CD4-positive, alpha-beta T cell (primary cell): ENCODE measurements at regions not wholly inside any gene's neighbourhood (a gene's known extent, or its start where the extent isn't known, plus 50 kb on each side); places are given as distances from the start of the nearest gene placed in this dataset.

Experiments
- ATAC-seq: fragments of 200-7000 bp; cut with Tn5 transposase; one replicate; pipeline ENCODE4 v1.10.0; 2022; ENCODE audit warnings: mild to moderate bottlenecking; ENCODE audit not compliant: poor library complexity
- CTCF ChIA-PET: fragments of 350-600 bp; sonication (Branson Sonifier 250); formaldehyde crosslinking; loops from one replicate; lab custom pipeline; 2021; ENCODE audit warnings: antibody characterized with exemption, inconsistent platforms; lab: Charles Lee
- POLR2A ChIA-PET: fragments of 350-600 bp; sonication (Branson Sonifier 250); formaldehyde crosslinking; loops from one replicate; lab custom pipeline; 2021; ENCODE audit warnings: antibody characterized with exemption, inconsistent platforms; lab: Charles Lee
- DNase-seq, 14 experiments: peaks; one replicate each; pipeline ENCODE4 v3.0.0-alpha.2; 2013 to 2020; ENCODE audit warnings: mixed read lengths in 2 of 14
- H3K27ac ChIP-seq, 2 donors: one replicate each; pipeline versions ENCODE4 v1.5.1 to v1.7.0; 2013; ENCODE audit warnings: low read length in 2 of 2, low read depth in 1 of 2, mild to moderate bottlenecking in 1 of 2
- H3K27me3 ChIP-seq, 2 experiments: 1 replicate in 1 of 2; 2 replicates in 1 of 2; pipeline versions ENCODE4 v1.6.1 to v1.7.0; 2013; ENCODE audit warnings: low read length in 2 of 2, control low read depth in 1 of 2, mild to moderate bottlenecking in 1 of 2, moderate library complexity in 1 of 2; ENCODE audit not compliant: insufficient read depth in 2 of 2, control insufficient read depth in 1 of 2
- H3K36me3 ChIP-seq: one replicate; pipeline ENCODE4 v1.6.1; 2013; ENCODE audit warnings: low read length, control low read depth; ENCODE audit not compliant: insufficient read depth
- H3K4me1 ChIP-seq: one replicate; pipeline ENCODE4 v1.6.1; 2013; ENCODE audit warnings: low read length, control low read depth; ENCODE audit not compliant: insufficient read depth
- H3K4me3 ChIP-seq: one replicate; pipeline ENCODE4 v1.5.1; 2013; ENCODE audit warnings: mild to moderate bottlenecking, low read length, moderate library complexity
- H3K9me3 ChIP-seq, 2 experiments: 1 replicate in 1 of 2; 2 replicates in 1 of 2; pipeline versions ENCODE4 v1.6.1 to v1.7.0; 2013; ENCODE audit warnings: low read length in 2 of 2, mild to moderate bottlenecking in 2 of 2, control low read depth in 1 of 2, moderate library complexity in 1 of 2; ENCODE audit not compliant: control insufficient read depth in 1 of 2, insufficient read depth in 1 of 2
- H3K27ac Mint-ChIP-seq: one replicate; pipeline ENCODE4 v1.8.0; 2020; ENCODE audit warnings: mixed read lengths
- H3K27me3 Mint-ChIP-seq: one replicate; pipeline ENCODE4 v1.8.0; 2021; ENCODE audit warnings: mixed read lengths
- H3K36me3 Mint-ChIP-seq: one replicate; pipeline ENCODE4 v1.8.0; 2021; ENCODE audit warnings: low read depth, mixed read lengths
- H3K4me1 Mint-ChIP-seq: one replicate; pipeline ENCODE4 v1.8.0; 2021; ENCODE audit warnings: low read depth, mixed read lengths
- H3K4me3 Mint-ChIP-seq: one replicate; pipeline ENCODE4 v1.8.0; 2020; ENCODE audit warnings: mild to moderate bottlenecking, mixed read lengths
- H3K9me3 Mint-ChIP-seq: one replicate; pipeline ENCODE4 v1.8.0; 2020; ENCODE audit warnings: mixed read lengths
- intact Hi-C, 2 experiments: fragments of 100-400 bp; cut with DNase I in 1 of 2; cut with micrococcal nuclease in 1 of 2; formaldehyde crosslinking; loops; one replicate each; pipeline versions ENCODE4 v1.15.1 to v1.9.0; 2023 to 2025; cut with DNase I, micrococcal nuclease
- TF ChIP-seq, protein P1 (sequence below): fragments of 200-600 bp; IDR thresholded peaks from one replicate; pipeline ENCODE4 v1.8.0; 2022; ENCODE audit warnings: antibody characterized with exemption, mild to moderate bottlenecking

DNA sequence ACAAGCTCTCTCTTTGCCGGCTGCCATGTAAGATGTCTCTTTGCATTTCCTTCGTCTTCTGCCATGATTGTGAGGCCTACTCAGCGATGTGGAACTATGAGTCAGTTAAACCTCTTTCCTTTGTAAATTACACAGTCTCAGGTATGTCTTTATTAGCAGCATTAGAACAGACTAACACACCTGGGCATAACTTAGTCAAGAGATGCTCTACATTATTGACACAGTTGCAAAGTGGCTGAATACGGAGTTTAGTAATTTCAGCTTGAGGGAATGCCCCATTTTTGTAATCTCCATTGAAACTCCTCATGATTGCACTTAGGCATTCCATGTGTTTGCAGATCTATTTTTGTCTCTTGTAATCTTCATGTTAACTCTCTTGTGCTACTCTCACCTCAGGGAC is 299.5 kb upstream of the HAND2 start:
- no peak for DNase-seq
- no peak overlapping the region for H3K27ac Mint-ChIP-seq
- H3K4me1 ChIP-seq: no peaks in the 10 kb centered on the region
- H3K27ac ChIP-seq: no peak overlapping the region
- no peaks in the 10 kb centered on the region for H3K36me3 ChIP-seq
- H3K27me3 Mint-ChIP-seq: peaks cover 6% of the 10 kb centered on the region
- no peaks in the 10 kb centered on the region for H3K4me1 Mint-ChIP-seq
- ChIA-PET POLR2A (no interaction called here), CTCF (no interaction called here)
- no peak overlapping the region for H3K4me3 Mint-ChIP-seq
- H3K27me3 ChIP-seq: no peaks in the 10 kb centered on the region
- no peaks in the 10 kb centered on the region for H3K9me3 ChIP-seq
- ATAC-seq: no peak
- TF ChIP-seq, protein P1, sequence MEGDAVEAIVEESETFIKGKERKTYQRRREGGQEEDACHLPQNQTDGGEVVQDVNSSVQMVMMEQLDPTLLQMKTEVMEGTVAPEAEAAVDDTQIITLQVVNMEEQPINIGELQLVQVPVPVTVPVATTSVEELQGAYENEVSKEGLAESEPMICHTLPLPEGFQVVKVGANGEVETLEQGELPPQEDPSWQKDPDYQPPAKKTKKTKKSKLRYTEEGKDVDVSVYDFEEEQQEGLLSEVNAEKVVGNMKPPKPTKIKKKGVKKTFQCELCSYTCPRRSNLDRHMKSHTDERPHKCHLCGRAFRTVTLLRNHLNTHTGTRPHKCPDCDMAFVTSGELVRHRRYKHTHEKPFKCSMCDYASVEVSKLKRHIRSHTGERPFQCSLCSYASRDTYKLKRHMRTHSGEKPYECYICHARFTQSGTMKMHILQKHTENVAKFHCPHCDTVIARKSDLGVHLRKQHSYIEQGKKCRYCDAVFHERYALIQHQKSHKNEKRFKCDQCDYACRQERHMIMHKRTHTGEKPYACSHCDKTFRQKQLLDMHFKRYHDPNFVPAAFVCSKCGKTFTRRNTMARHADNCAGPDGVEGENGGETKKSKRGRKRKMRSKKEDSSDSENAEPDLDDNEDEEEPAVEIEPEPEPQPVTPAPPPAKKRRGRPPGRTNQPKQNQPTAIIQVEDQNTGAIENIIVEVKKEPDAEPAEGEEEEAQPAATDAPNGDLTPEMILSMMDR: no peak
- intact Hi-C loops: no loop called here
- H3K4me3 ChIP-seq: no peak overlapping the region
- no peaks in the 10 kb centered on the region for H3K36me3 Mint-ChIP-seq
- H3K9me3 Mint-ChIP-seq: no peaks in the 10 kb centered on the region

DNA sequence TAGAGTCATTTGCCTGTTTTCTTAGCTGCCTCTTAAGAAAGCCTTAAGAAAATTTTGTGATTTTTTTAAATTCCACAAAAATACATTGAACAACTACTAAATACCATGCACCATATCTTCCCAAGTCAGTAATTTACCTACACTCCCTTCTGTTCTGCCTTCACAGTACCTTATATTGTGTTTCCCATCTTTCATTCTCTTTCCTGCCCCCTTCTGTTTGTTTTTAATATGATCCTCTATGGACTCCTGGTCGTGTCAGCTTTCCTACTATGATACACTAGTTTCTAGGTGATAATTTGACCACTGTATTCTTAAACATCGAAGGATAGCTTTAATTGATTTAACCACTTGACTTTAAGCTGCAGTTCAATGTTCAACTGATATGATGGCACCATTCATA is 297.7 kb upstream of the HAND2 start:
- Mint-ChIP-seq H3K36me3 (no peaks in the 10 kb centered on the region), H3K27ac (no peak overlapping the region), H3K4me3 (no peak overlapping the region), H3K27me3 (peaks cover 6% of the 10 kb centered on the region), H3K9me3 (no peaks in the 10 kb centered on the region), H3K4me1 (no peaks in the 10 kb centered on the region)
- no peak for DNase-seq
- ChIA-PET POLR2A (no interaction called here), CTCF (interaction anchor here (1.5 kb wide), 1 partner anchor 17 kb away, joined by 3 read pairs; no protein-coding TSS in a partner anchor)
- H3K27ac ChIP-seq: no peak overlapping the region
- intact Hi-C loops: no loop called here
- H3K4me3 ChIP-seq: no peak overlapping the region
- H3K36me3 ChIP-seq: no peaks in the 10 kb centered on the region
- TF ChIP-seq, protein P1: no peak
- no peaks in the 10 kb centered on the region for H3K27me3 ChIP-seq
- no peak for ATAC-seq
- no peaks in the 10 kb centered on the region for H3K4me1 ChIP-seq
- no peaks in the 10 kb centered on the region for H3K9me3 ChIP-seq

DNA sequence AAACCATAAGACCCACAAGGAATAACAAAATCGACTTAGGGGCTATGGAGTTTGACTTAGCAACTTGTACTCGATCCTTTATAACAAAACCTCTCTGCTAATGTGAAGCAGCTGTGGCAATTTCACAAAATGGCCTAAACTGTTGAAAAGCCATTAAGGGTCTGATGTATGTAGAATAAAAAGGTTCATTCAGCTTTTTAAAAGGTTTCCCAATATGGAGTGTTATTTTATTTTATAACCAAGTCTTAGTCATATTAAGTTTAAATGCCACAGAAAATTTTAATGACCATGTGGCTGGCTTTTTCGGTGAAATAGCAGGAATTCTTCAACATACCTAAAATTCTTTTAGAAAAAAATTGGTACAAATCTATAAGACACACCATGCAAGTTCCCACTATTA is 291.8 kb upstream of the HAND2 start:
- Histone ChIP-seq H3K27me3 (no peaks in the 10 kb centered on the region), H3K27ac (no peak overlapping the region), H3K4me3 (no peak overlapping the region), H3K36me3 (no peaks in the 10 kb centered on the region), H3K4me1 (no peaks in the 10 kb centered on the region), H3K9me3 (no peaks in the 10 kb centered on the region)
- ChIA-PET CTCF (no interaction called here), POLR2A (no interaction called here)
- Mint-ChIP-seq H3K4me3 (no peak overlapping the region), H3K9me3 (no peaks in the 10 kb centered on the region), H3K36me3 (no peaks in the 10 kb centered on the region), H3K27me3 (peaks cover 6% of the 10 kb centered on the region), H3K27ac (no peak overlapping the region), H3K4me1 (no peaks in the 10 kb centered on the region)
- no peak for DNase-seq
- TF ChIP-seq, protein P1: no peak
- no peak for ATAC-seq
- intact Hi-C loops: no loop called here
